ENCODE measurements at regions not wholly inside any gene's neighbourhood (a gene's known extent, or its start where the extent isn't known, plus 50 kb on each side); places are given as distances from the start of the nearest gene placed in this dataset.

- H3K36me3 ChIP-seq (ENCODE audit: control insufficient read depth in 2 of 2, insufficient read depth in 2 of 2, low read length in 1 of 2), result no peaks in the 10 kb centered on the region
- H3K4me3 ChIP-seq (ENCODE audit: low read length in 2 of 2), result no peak overlapping the region
- H3K27ac ChIP-seq (ENCODE audit: low read depth in 1 of 2, low read length in 1 of 2), result no peak overlapping the region
- 83% methylated on average over 8 of the region's 8 CpGs for WGBS
- no peaks in the 10 kb centered on the region for H3K27me3 ChIP-seq (ENCODE audit: control insufficient read depth in 2 of 2, insufficient read depth in 1 of 2, low read length in 1 of 2)
- DNase-seq (ENCODE audit: low read depth in 6 of 9, low spot score in 9 of 9), result no peak
- H3K4me1 ChIP-seq (ENCODE audit: control insufficient read depth in 2 of 2, insufficient read depth in 2 of 2, low read length in 2 of 2), result no peaks in the 10 kb centered on the region
- no peaks in the 10 kb centered on the region for H3K9me3 ChIP-seq (ENCODE audit: control insufficient read depth in 2 of 2, insufficient read depth in 1 of 2, low read length in 1 of 2)
Observed at GRCh38 chr3:106748472-106749262, 628.6 kb upstream of the CCDC54 start.

GRCh38 chr3:106750092-106750491, 627.1 kb upstream of the CCDC54 start:
- no peaks in the 10 kb centered on the region for H3K4me1 ChIP-seq (ENCODE audit: control insufficient read depth in 2 of 2, insufficient read depth in 2 of 2, low read length in 2 of 2)
- no peak overlapping the region for H3K4me3 ChIP-seq (ENCODE audit: low read length in 2 of 2)
- H3K36me3 ChIP-seq (ENCODE audit: control insufficient read depth in 2 of 2, insufficient read depth in 2 of 2, low read length in 1 of 2), result no peaks in the 10 kb centered on the region
- H3K27ac ChIP-seq (ENCODE audit: low read depth in 1 of 2, low read length in 1 of 2), result no peak overlapping the region
- DNase-seq (ENCODE audit: low read depth in 6 of 9, low spot score in 9 of 9), result no peak
- no peaks in the 10 kb centered on the region for H3K9me3 ChIP-seq (ENCODE audit: control insufficient read depth in 2 of 2, insufficient read depth in 1 of 2, low read length in 1 of 2)
- no peaks in the 10 kb centered on the region for H3K27me3 ChIP-seq (ENCODE audit: control insufficient read depth in 2 of 2, insufficient read depth in 1 of 2, low read length in 1 of 2)
- 97% methylated on average over 1 of the region's 1 CpG for WGBS

GRCh38 chr3:106755336-106755735, 621.9 kb upstream of the CCDC54 start:
- H3K27me3 ChIP-seq (ENCODE audit: control insufficient read depth in 2 of 2, insufficient read depth in 1 of 2, low read length in 1 of 2), result no peaks in the 10 kb centered on the region
- 93% methylated on average over 2 of the region's 2 CpGs for WGBS
- no peaks in the 10 kb centered on the region for H3K36me3 ChIP-seq (ENCODE audit: control insufficient read depth in 2 of 2, insufficient read depth in 2 of 2, low read length in 1 of 2)
- no peak overlapping the region for H3K27ac ChIP-seq (ENCODE audit: low read depth in 1 of 2, low read length in 1 of 2)
- H3K4me3 ChIP-seq (ENCODE audit: low read length in 2 of 2), result no peak overlapping the region
- DNase-seq (ENCODE audit: low read depth in 6 of 9, low spot score in 9 of 9), result no peak
- no peaks in the 10 kb centered on the region for H3K9me3 ChIP-seq (ENCODE audit: control insufficient read depth in 2 of 2, insufficient read depth in 1 of 2, low read length in 1 of 2)
- no peaks in the 10 kb centered on the region for H3K4me1 ChIP-seq (ENCODE audit: control insufficient read depth in 2 of 2, insufficient read depth in 2 of 2, low read length in 2 of 2)

GRCh38 chr3:106756901-106757300, 620.3 kb upstream of the CCDC54 start:
- no peaks in the 10 kb centered on the region for H3K9me3 ChIP-seq (ENCODE audit: control insufficient read depth in 2 of 2, insufficient read depth in 1 of 2, low read length in 1 of 2)
- 85% methylated on average over 3 of the region's 3 CpGs for WGBS
- no peak for DNase-seq (ENCODE audit: low read depth in 6 of 9, low spot score in 9 of 9)
- no peak overlapping the region for H3K4me3 ChIP-seq (ENCODE audit: low read length in 2 of 2)
- no peaks in the 10 kb centered on the region for H3K4me1 ChIP-seq (ENCODE audit: control insufficient read depth in 2 of 2, insufficient read depth in 2 of 2, low read length in 2 of 2)
- no peaks in the 10 kb centered on the region for H3K36me3 ChIP-seq (ENCODE audit: control insufficient read depth in 2 of 2, insufficient read depth in 2 of 2, low read length in 1 of 2)
- no peak overlapping the region for H3K27ac ChIP-seq (ENCODE audit: low read depth in 1 of 2, low read length in 1 of 2)
- no peaks in the 10 kb centered on the region for H3K27me3 ChIP-seq (ENCODE audit: control insufficient read depth in 2 of 2, insufficient read depth in 1 of 2, low read length in 1 of 2)

- no peaks in the 10 kb centered on the region for H3K36me3 ChIP-seq (ENCODE audit: control insufficient read depth in 2 of 2, insufficient read depth in 2 of 2, low read length in 1 of 2)
- 93% methylated on average over 2 of the region's 2 CpGs for WGBS
Observed at GRCh38 chr3:106758459-106758858, 618.8 kb upstream of the CCDC54 start.

GRCh38 chr3:106759731-106760130, 617.5 kb upstream of the CCDC54 start:
- no peak overlapping the region for H3K4me3 ChIP-seq (ENCODE audit: low read length in 2 of 2)
- H3K27ac ChIP-seq (ENCODE audit: low read depth in 1 of 2, low read length in 1 of 2), result no peak overlapping the region
- no peaks in the 10 kb centered on the region for H3K36me3 ChIP-seq (ENCODE audit: control insufficient read depth in 2 of 2, insufficient read depth in 2 of 2, low read length in 1 of 2)
- no peaks in the 10 kb centered on the region for H3K27me3 ChIP-seq (ENCODE audit: control insufficient read depth in 2 of 2, insufficient read depth in 1 of 2, low read length in 1 of 2)
- WGBS, result 83% methylated on average over 1 of the region's 1 CpG
- no peaks in the 10 kb centered on the region for H3K4me1 ChIP-seq (ENCODE audit: control insufficient read depth in 2 of 2, insufficient read depth in 2 of 2, low read length in 2 of 2)
- no peaks in the 10 kb centered on the region for H3K9me3 ChIP-seq (ENCODE audit: control insufficient read depth in 2 of 2, insufficient read depth in 1 of 2, low read length in 1 of 2)
- no peak for DNase-seq (ENCODE audit: low read depth in 6 of 9, low spot score in 9 of 9)

More at GRCh38 chr3:106758459-106758858, 618.8 kb upstream of the CCDC54 start:
- Histone ChIP-seq H3K4me3 (ENCODE audit: low read length in 2 of 2) (no peak overlapping the region), H3K9me3 (ENCODE audit: control insufficient read depth in 2 of 2, insufficient read depth in 1 of 2, low read length in 1 of 2) (no peaks in the 10 kb centered on the region), H3K4me1 (ENCODE audit: control insufficient read depth in 2 of 2, insufficient read depth in 2 of 2, low read length in 2 of 2) (no peaks in the 10 kb centered on the region), H3K27ac (ENCODE audit: low read depth in 1 of 2, low read length in 1 of 2) (no peak overlapping the region), H3K27me3 (ENCODE audit: control insufficient read depth in 2 of 2, insufficient read depth in 1 of 2, low read length in 1 of 2) (no peaks in the 10 kb centered on the region)
- DNase-seq (ENCODE audit: low read depth in 6 of 9, low spot score in 9 of 9), result no peak

- DNase-seq (ENCODE audit: low read depth in 6 of 9, low spot score in 9 of 9), result no peak
- no peaks in the 10 kb centered on the region for H3K27me3 ChIP-seq (ENCODE audit: control insufficient read depth in 2 of 2, insufficient read depth in 1 of 2, low read length in 1 of 2)
- no peaks in the 10 kb centered on the region for H3K9me3 ChIP-seq (ENCODE audit: control insufficient read depth in 2 of 2, insufficient read depth in 1 of 2, low read length in 1 of 2)
- no peak overlapping the region for H3K4me3 ChIP-seq (ENCODE audit: low read length in 2 of 2)
- no peaks in the 10 kb centered on the region for H3K36me3 ChIP-seq (ENCODE audit: control insufficient read depth in 2 of 2, insufficient read depth in 2 of 2, low read length in 1 of 2)
- no peaks in the 10 kb centered on the region for H3K4me1 ChIP-seq (ENCODE audit: control insufficient read depth in 2 of 2, insufficient read depth in 2 of 2, low read length in 2 of 2)
- 96% methylated on average over 7 of the region's 7 CpGs for WGBS
- H3K27ac ChIP-seq (ENCODE audit: low read depth in 1 of 2, low read length in 1 of 2), result no peak overlapping the region
Observed at GRCh38 chr3:106765342-106765741, 611.9 kb upstream of the CCDC54 start.

GRCh38 chr3:106768941-106769480, 608.2 kb upstream of the CCDC54 start:
- no peaks in the 10 kb centered on the region for H3K27me3 ChIP-seq (ENCODE audit: control insufficient read depth in 2 of 2, insufficient read depth in 1 of 2, low read length in 1 of 2)
- no peak overlapping the region for H3K27ac ChIP-seq (ENCODE audit: low read depth in 1 of 2, low read length in 1 of 2)
- no peak overlapping the region for H3K4me3 ChIP-seq (ENCODE audit: low read length in 2 of 2)
- H3K36me3 ChIP-seq (ENCODE audit: control insufficient read depth in 2 of 2, insufficient read depth in 2 of 2, low read length in 1 of 2), result no peaks in the 10 kb centered on the region
- H3K9me3 ChIP-seq (ENCODE audit: control insufficient read depth in 2 of 2, insufficient read depth in 1 of 2, low read length in 1 of 2), result no peaks in the 10 kb centered on the region
- DNase-seq (ENCODE audit: low read depth in 6 of 9, low spot score in 9 of 9), result no peak
- no peaks in the 10 kb centered on the region for H3K4me1 ChIP-seq (ENCODE audit: control insufficient read depth in 2 of 2, insufficient read depth in 2 of 2, low read length in 2 of 2)

- H3K4me1 ChIP-seq (ENCODE audit: control insufficient read depth in 2 of 2, insufficient read depth in 2 of 2, low read length in 2 of 2), result no peaks in the 10 kb centered on the region
- no peak overlapping the region for H3K27ac ChIP-seq (ENCODE audit: low read depth in 1 of 2, low read length in 1 of 2)
- H3K27me3 ChIP-seq (ENCODE audit: control insufficient read depth in 2 of 2, insufficient read depth in 1 of 2, low read length in 1 of 2), result no peaks in the 10 kb centered on the region
- no peak overlapping the region for H3K4me3 ChIP-seq (ENCODE audit: low read length in 2 of 2)
- WGBS, result 82% methylated on average over 1 of the region's 1 CpG
- H3K36me3 ChIP-seq (ENCODE audit: control insufficient read depth in 2 of 2, insufficient read depth in 2 of 2, low read length in 1 of 2), result no peaks in the 10 kb centered on the region
- no peaks in the 10 kb centered on the region for H3K9me3 ChIP-seq (ENCODE audit: control insufficient read depth in 2 of 2, insufficient read depth in 1 of 2, low read length in 1 of 2)
- no peak for DNase-seq (ENCODE audit: low read depth in 6 of 9, low spot score in 9 of 9)
Observed at GRCh38 chr3:106773795-106774194, 603.4 kb upstream of the CCDC54 start.
